ENCODE measurements at regions not wholly inside any gene's neighbourhood (a gene's known extent, or its start where the extent isn't known, plus 50 kb on each side); places are given as distances from the start of the nearest gene placed in this dataset.

DNA sequence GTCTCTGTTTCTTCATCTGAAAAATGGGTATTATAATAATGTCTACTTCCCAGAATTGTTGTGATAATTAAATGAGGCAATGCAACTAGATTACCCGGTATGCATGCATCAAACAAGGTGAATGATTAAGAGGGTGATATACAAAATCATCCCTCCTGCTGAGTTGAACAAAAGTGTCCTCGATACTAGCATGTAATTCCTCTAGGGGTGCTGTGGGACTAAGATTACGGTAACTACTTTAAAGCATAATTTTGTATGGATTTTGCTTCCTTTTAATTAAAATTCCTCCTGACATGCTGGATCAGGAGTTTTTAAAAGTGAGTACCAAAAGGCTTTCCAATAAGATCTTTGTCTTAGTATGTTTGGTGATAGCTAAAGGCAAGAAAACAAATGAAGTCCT, 98.7 kb upstream of the PRMT6 start:
- TF ChIP-seq SUZ12 (IDR thresholded peaks at IDR 0.05; ENCODE audit: unreplicated experiment) (no peak), SRF (IDR thresholded peaks at IDR 0.05; ENCODE audit: low read depth in 2 of 2, low read length in 2 of 2) (no peak), YY1 (IDR thresholded peaks at IDR 0.05; ENCODE audit: low read depth, low read length) (no peak)

All from GM12878 (cell line).